ENCODE measurements at regions not wholly inside any gene's neighbourhood (a gene's known extent, or its start where the extent isn't known, plus 50 kb on each side); places are given as distances from the start of the nearest gene placed in this dataset.

DNA sequence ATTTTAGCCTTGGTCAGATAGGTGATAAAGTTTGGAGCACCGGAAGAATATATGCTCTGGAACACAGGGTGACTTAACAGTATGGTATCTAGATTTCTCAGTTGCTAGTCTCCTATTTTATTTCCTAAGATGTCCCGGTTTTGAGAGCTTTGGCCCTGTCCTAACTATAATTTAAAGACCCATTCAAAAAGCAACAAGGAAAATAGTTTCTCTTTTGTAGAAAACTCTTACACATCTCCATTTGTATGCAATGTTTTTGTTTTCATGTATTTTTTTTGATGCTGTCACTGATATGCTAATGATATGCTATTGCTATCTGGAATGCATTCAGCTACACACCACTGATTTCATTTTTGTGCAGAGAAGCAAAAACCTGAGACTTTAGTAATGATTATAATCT lies 237.8 kb downstream of the GPD2 start:
- DNase-seq: no peak
- Mint-ChIP-seq H3K27ac (no peak overlapping the region), H3K4me1 (no peaks in the 10 kb centered on the region), H3K9me3 (ENCODE audit: low read depth) (peaks cover 2% of the 10 kb centered on the region), H3K4me3 (no peak overlapping the region), H3K27me3 (peaks cover 3% of the 10 kb centered on the region), H3K36me3 (no peaks in the 10 kb centered on the region)
- CTCF ChIA-PET: no interaction called here
- ATAC-seq: no peak

DNA sequence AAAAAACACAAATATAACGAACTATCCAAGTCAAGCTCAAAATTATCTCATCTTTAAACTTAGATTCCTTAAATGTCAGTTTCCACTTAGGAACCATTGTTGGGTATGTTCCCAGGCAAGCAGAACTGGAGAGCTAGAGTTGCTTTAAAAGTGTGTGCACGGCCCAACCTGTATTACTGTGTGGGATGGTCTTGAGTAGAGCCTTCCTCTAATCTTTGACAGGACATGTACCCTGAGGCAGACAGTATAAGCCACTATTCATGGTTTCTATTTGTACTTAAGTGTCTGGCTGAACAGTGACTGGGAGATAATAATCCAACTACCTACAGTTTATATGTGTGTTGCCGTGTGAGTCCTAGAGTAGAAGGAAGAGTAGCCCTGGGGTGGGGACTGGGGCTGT lies 239.7 kb downstream of the GPD2 start:
- DNase-seq: no peak
- Mint-ChIP-seq H3K9me3 (ENCODE audit: low read depth) (no peaks in the 10 kb centered on the region), H3K27ac (no peak overlapping the region), H3K4me3 (no peak overlapping the region), H3K27me3 (peaks cover 3% of the 10 kb centered on the region), H3K4me1 (no peaks in the 10 kb centered on the region), H3K36me3 (no peaks in the 10 kb centered on the region)
- no peak for ATAC-seq
- CTCF ChIA-PET: no interaction called here

DNA sequence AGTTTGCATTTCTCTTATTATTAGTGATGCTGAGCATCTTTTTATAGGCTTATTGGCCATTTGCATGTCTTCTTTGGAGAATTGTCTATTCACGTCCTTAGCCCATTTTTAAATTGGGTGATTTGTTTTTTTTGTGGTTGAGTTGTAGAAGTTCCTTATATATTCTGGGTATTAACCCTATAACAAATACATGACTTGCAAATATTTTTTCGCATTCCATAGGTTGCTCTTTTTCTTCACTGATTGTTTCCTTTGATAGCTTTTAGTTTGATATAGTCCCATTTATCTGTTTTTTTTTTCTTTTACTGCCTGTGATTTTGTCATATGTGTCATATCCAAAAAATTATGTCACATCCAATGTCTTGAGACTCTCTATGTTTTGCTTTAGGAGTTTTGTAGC lies 243.6 kb downstream of the GPD2 start:
- H3K4me3 Mint-ChIP-seq: no peak overlapping the region
- H3K36me3 Mint-ChIP-seq: no peaks in the 10 kb centered on the region
- peaks cover 11% of the 10 kb centered on the region for H3K27me3 Mint-ChIP-seq
- H3K4me1 Mint-ChIP-seq: no peaks in the 10 kb centered on the region
- ATAC-seq (no peak), DNase-seq (no peak)
- H3K9me3 Mint-ChIP-seq (ENCODE audit: low read depth): no peaks in the 10 kb centered on the region
- no peak overlapping the region for H3K27ac Mint-ChIP-seq
- CTCF ChIA-PET: no interaction called here

DNA sequence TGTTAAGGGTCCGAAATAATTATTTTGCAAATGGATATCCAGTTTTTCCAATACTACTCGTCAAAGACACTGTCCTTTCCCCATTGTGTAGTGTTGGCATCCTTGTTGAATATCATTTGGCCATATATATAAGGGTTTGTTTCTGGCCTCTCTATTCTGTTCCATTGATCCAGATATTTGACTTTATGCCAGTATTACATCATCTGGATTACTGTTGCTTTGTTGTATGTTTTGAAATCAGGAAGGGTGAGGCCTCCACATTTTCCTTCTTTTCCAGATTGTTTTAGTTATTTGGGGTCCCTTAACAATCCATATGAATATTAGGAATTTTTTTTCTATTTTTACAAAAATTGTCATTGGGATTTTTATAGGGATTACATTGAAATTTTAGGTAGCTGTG lies 244.1 kb downstream of the GPD2 start:
- no peak overlapping the region for H3K27ac Mint-ChIP-seq
- CTCF ChIA-PET: no interaction called here
- H3K4me3 Mint-ChIP-seq: no peak overlapping the region
- no peaks in the 10 kb centered on the region for H3K36me3 Mint-ChIP-seq
- ATAC-seq (no peak), DNase-seq (no peak)
- H3K4me1 Mint-ChIP-seq: no peaks in the 10 kb centered on the region
- peaks cover 11% of the 10 kb centered on the region for H3K27me3 Mint-ChIP-seq
- no peaks in the 10 kb centered on the region for H3K9me3 Mint-ChIP-seq (ENCODE audit: low read depth)

DNA sequence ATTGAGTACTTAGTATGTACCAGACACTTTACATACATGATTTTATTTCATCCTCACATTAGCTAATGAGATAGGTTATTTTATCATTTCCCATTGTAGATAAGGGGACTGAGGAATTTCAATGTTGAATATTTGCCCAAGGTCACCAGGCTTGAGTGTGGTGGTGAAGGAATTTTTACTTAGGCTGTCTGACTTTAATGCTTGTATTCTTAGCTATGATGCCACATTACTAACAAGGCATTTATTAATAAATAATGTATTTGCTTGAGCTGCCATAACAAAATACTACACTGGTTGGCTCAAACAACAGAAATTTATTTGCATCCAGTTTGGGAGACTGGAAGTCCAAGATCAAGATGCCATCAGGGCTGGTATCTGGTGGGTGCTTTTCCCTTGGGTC lies 250.9 kb downstream of the GPD2 start:
- no peak overlapping the region for H3K27ac Mint-ChIP-seq
- no peaks in the 10 kb centered on the region for H3K36me3 Mint-ChIP-seq
- DNase-seq: no peak

DNA sequence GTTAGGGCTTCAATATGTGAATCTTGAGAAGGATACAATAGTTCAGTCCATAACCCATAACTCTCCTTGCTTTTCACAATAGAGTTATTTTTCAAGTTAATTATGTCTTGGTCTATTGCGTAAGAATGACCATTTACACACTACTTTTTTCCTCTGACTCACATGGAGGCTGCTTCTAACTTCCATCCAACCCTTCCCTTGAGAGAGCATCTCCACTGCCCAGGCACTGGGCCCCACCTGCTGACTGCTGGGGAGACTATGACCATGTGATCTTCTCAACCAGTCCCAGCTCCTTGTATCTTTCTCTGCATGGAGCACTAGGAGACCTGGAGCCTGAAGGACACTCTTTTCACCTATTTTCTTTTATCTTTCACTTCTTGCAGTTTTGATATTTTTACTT lies 251.5 kb downstream of the GPD2 start:
- Mint-ChIP-seq H3K4me3 (no peak overlapping the region), H3K27ac (no peak overlapping the region), H3K4me1 (no peaks in the 10 kb centered on the region), H3K9me3 (ENCODE audit: low read depth) (no peaks in the 10 kb centered on the region), H3K36me3 (no peaks in the 10 kb centered on the region), H3K27me3 (peaks cover 18% of the 10 kb centered on the region)
- ATAC-seq: no peak
- no peak for DNase-seq
- CTCF ChIA-PET: no interaction called here

More for the DNA sequence above, 250.9 kb downstream of the GPD2 start:
- CTCF ChIA-PET: no interaction called here
- no peak overlapping the region for H3K4me3 Mint-ChIP-seq
- peaks cover 18% of the 10 kb centered on the region for H3K27me3 Mint-ChIP-seq
- H3K9me3 Mint-ChIP-seq (ENCODE audit: low read depth): no peaks in the 10 kb centered on the region
- ATAC-seq: no peak
- no peaks in the 10 kb centered on the region for H3K4me1 Mint-ChIP-seq

DNA sequence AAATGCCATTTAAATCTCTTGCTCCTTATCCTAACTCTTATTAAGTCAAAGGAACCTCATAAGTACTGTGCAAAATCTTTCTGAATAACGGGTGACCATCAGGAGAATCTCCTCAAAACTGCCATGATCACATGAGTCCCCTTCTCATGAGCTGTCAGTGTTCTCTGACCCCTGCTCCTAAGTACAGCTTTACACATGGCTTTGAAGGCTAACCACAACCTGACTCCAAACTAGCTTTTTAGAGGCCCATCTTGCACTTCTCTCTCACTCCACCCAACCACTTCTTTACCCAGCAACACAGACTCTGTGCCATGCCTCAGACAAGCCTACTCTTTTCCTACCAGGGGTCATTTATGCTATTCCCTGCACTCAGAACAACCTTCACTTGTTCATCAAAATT lies 253.8 kb downstream of the GPD2 start:
- H3K4me3 Mint-ChIP-seq: no peak overlapping the region

DNA sequence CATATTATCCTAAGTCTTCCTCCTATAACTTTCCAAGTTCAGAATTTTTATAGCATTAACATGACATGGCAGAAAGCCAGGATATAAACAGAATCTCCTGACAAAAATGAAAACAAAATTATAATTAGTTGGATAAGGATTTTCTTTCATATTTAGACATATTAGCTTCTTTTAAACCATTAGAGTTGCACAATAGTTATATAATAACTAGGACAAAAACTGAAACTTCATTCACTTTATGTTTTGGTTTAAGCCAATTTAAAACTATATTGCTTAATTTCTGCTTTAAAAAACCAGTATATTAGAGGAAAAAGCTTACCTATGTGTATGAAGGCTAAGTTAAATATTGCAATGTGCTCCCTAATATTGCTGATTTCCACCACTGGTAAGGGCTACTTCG lies 254.8 kb downstream of the GPD2 start:
- no peak for ATAC-seq
- DNase-seq: no peak
- Mint-ChIP-seq H3K36me3 (no peaks in the 10 kb centered on the region), H3K9me3 (ENCODE audit: low read depth) (no peaks in the 10 kb centered on the region), H3K27me3 (peaks cover 24% of the 10 kb centered on the region), H3K4me1 (no peaks in the 10 kb centered on the region), H3K4me3 (no peak overlapping the region), H3K27ac (no peak overlapping the region)
- CTCF ChIA-PET: no interaction called here

More for the DNA sequence above, 253.8 kb downstream of the GPD2 start:
- Mint-ChIP-seq H3K9me3 (ENCODE audit: low read depth) (no peaks in the 10 kb centered on the region), H3K36me3 (no peaks in the 10 kb centered on the region), H3K4me1 (no peaks in the 10 kb centered on the region), H3K27ac (no peak overlapping the region), H3K27me3 (peaks cover 24% of the 10 kb centered on the region)
- ATAC-seq (no peak), DNase-seq (no peak)
- CTCF ChIA-PET: no interaction called here

DNA sequence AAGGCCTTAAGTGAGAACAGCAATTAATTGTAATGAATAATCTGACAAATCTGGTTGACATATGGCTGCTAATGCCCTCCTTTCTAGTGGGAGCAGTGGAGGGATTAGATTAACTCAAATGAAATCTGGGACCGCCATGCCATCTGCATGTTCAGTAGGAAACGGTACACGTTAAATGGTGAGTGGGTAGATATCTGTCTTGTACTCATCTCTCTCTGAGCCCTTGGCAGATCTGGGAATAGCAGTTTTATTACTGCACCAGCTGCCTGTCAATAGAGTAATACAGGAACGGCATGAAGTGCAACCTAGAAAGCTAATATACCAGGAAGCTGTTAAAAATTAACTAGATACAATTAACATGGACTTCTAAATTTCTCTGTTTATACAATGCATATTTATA lies 258.8 kb downstream of the GPD2 start:
- ATAC-seq: no peak
- no peak overlapping the region for H3K4me3 Mint-ChIP-seq
- H3K36me3 Mint-ChIP-seq: no peaks in the 10 kb centered on the region
- no peak overlapping the region for H3K27ac Mint-ChIP-seq
- no peak for DNase-seq
- no peaks in the 10 kb centered on the region for H3K9me3 Mint-ChIP-seq (ENCODE audit: low read depth)
- peaks cover 29% of the 10 kb centered on the region for H3K27me3 Mint-ChIP-seq
- CTCF ChIA-PET: no interaction called here
- no peaks in the 10 kb centered on the region for H3K4me1 Mint-ChIP-seq

DNA sequence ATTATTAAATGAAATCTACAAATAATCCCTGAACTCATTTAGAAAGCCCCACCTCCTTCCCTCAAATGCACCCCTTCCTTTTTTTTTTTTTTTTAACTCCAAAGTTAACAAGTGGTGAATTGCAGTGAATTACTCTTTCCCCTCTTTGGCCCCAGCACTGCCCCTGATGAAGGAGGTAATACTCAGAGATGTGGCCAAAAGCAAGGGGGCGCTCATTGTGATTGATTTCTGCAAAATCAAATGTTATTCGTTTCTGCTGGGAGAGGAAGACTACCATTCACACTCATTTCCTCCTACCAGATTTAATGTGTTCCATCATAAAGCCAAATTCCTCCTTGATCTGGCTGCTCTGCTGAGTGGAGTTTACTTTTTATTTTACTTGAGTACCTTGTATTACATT lies 259.4 kb downstream of the GPD2 start:
- Mint-ChIP-seq H3K27ac (no peak overlapping the region), H3K4me1 (no peaks in the 10 kb centered on the region)
- no peak for DNase-seq

DNA sequence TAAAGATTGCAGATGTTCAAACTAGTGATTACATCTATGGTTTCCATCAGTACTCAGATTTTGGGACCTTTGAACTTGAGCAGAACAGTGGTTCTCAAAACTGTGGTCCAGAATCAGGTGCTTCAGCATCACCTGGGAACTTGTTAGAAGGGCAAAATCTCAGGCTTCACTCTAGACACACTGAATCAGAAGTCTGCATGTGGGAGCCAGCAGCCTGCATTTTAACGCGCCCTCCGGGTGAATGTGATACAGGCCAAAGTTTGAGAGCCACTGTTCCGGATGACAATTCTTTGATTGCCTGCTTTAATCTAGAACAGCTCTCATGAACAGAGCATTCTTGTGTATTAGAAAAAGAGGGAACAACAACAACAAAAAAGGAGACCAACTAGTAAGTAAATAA lies 261.7 kb downstream of the GPD2 start:
- Mint-ChIP-seq H3K27ac (no peak overlapping the region), H3K36me3 (no peaks in the 10 kb centered on the region), H3K4me3 (no peak overlapping the region), H3K4me1 (no peaks in the 10 kb centered on the region), H3K27me3 (peaks cover 24% of the 10 kb centered on the region), H3K9me3 (ENCODE audit: low read depth) (no peaks in the 10 kb centered on the region)
- CTCF ChIA-PET: no interaction called here
- DNase-seq (no peak), ATAC-seq (no peak)

More for the DNA sequence above, 259.4 kb downstream of the GPD2 start:
- H3K4me3 Mint-ChIP-seq: no peak overlapping the region
- CTCF ChIA-PET: no interaction called here
- H3K27me3 Mint-ChIP-seq: peaks cover 27% of the 10 kb centered on the region
- ATAC-seq: no peak
- no peaks in the 10 kb centered on the region for H3K36me3 Mint-ChIP-seq
- no peaks in the 10 kb centered on the region for H3K9me3 Mint-ChIP-seq (ENCODE audit: low read depth)

DNA sequence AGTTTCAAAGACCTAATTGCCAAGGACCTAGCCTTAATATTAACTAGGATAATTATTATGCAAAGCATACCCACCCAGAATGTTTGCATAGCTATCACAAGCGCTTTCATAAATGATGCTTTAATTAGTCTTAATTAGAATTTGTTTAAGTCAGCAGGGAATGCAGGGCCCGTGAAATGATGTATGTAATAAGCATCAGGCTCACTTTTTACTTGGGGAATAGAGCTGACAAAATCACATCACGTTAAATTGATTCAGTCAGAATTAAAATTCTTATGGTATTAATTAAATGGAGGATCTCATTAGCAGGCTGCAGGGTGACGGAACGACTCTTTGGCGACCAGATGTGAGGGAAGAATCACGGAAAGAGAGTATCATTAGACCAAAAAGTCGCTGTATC lies 264.5 kb downstream of the GPD2 start:
- peaks cover 14% of the 10 kb centered on the region for H3K27me3 Mint-ChIP-seq
- H3K4me3 Mint-ChIP-seq: no peak overlapping the region
- no peak for ATAC-seq
- no peaks in the 10 kb centered on the region for H3K4me1 Mint-ChIP-seq
- no peaks in the 10 kb centered on the region for H3K9me3 Mint-ChIP-seq (ENCODE audit: low read depth)
- no peak overlapping the region for H3K27ac Mint-ChIP-seq
- CTCF ChIA-PET: no interaction called here
- no peak for DNase-seq
- no peaks in the 10 kb centered on the region for H3K36me3 Mint-ChIP-seq

DNA sequence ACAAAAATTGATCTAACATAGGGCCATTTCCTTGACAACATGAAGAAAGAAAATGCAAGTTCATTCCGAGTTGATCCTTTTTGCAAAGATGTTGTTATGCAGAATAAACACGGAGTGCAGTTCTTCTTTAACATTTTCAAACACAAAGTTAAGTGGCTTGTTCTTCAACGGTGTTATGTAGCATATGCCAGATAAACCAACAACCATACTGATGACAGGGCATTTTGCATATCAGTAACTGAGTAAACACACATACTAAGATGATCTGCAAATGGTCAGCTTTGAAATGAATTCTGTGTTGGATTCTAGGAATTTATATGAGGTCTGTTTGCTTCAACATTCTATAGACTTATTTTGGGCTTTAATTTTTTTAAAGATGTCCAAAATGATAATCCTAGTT lies 266.4 kb downstream of the GPD2 start:
- no peak overlapping the region for H3K4me3 Mint-ChIP-seq
- H3K36me3 Mint-ChIP-seq: no peaks in the 10 kb centered on the region
- H3K9me3 Mint-ChIP-seq (ENCODE audit: low read depth): no peaks in the 10 kb centered on the region
- no peak for ATAC-seq
- no peaks in the 10 kb centered on the region for H3K4me1 Mint-ChIP-seq
- H3K27ac Mint-ChIP-seq: no peak overlapping the region
- DNase-seq: no peak
- CTCF ChIA-PET: no interaction called here
- H3K27me3 Mint-ChIP-seq: peaks cover 14% of the 10 kb centered on the region

DNA sequence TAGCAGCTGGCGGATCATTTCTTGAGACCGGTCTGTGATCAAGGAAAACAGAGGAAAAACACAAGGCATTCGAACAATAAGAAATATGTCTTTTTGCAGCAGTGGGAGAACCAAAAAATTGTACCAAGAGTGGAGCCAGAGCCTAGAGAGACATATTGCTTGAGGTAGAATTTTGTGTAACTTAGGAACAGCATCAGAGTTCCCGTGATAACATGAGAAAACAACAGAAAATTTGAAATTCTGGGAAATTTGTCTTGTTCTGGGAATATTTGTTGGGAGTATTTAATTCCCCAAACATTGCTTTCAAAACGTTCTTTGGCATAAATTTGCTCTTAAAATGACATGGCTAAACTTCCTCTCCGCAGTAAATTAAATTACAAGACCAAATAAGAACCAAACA lies 267.5 kb downstream of the GPD2 start:
- CTCF ChIA-PET: no interaction called here
- Mint-ChIP-seq H3K27me3 (peaks cover 11% of the 10 kb centered on the region), H3K4me3 (no peak overlapping the region), H3K4me1 (no peaks in the 10 kb centered on the region), H3K27ac (no peak overlapping the region), H3K9me3 (ENCODE audit: low read depth) (no peaks in the 10 kb centered on the region), H3K36me3 (no peaks in the 10 kb centered on the region)
- ATAC-seq (no peak), DNase-seq (no peak)

DNA sequence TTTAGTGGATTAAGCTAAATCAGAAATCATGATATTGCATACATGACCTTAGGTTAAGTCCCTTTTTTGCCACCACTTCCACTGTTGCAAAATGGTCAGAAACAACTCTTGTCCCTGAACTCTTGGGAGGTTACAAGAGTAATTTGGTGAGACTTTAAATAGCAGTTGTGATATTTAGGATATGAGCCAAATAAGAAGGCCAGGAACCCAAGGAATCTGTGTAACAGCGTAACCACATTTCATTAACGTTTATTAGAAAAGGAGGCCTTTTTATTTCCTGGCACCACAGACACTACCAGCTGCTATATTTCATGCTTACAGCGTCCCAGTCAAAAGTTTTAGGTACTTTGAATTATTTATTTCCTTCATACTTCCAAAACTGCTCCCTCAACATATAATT lies 268.0 kb downstream of the GPD2 start:
- Mint-ChIP-seq H3K27ac (no peak overlapping the region), H3K9me3 (ENCODE audit: low read depth) (no peaks in the 10 kb centered on the region), H3K36me3 (no peaks in the 10 kb centered on the region), H3K4me3 (no peak overlapping the region), H3K27me3 (peaks cover 10% of the 10 kb centered on the region), H3K4me1 (no peaks in the 10 kb centered on the region)
- CTCF ChIA-PET: no interaction called here
- DNase-seq (no peak), ATAC-seq (no peak)
